BE2C (cell line): ENCODE measurements at regions not wholly inside any gene's neighbourhood (a gene's known extent, or its start where the extent isn't known, plus 50 kb on each side); places are given as distances from the start of the nearest gene placed in this dataset.

Experiments used
- DNase-seq: peaks from one replicate; pipeline ENCODE4 v3.0.0-alpha.2; 2020
- H3K27me3 ChIP-seq: fragments of 250-450 bp; sonication (Bioruptor Pico); 2 replicates; pipeline ENCODE4 v1.5.1; 2020; ENCODE audit warnings: mild to moderate bottlenecking
- H3K36me3 ChIP-seq: fragments of 250-450 bp; sonication (Bioruptor Pico); 2 replicates; pipeline ENCODE4 v1.5.1; 2020; ENCODE audit warnings: mild to moderate bottlenecking
- H3K4me1 ChIP-seq: fragments of 250-450 bp; sonication (Bioruptor Pico); 2 replicates; pipeline ENCODE4 v1.5.1; 2020
- H3K4me3 ChIP-seq: 2 replicates; pipeline ENCODE4 v1.5.1; 2011; ENCODE audit warnings: low read depth, low read length
- H3K9me3 ChIP-seq: fragments of 250-450 bp; sonication (Bioruptor Pico); 2 replicates; pipeline ENCODE4 v1.5.1; 2020
- CTCF ChIP-seq: IDR thresholded peaks from 2 replicates; pipeline ENCODE4 v1.5.1; 2012; ENCODE audit warnings: mild to moderate bottlenecking, low read depth, low read length

GRCh38 chr2:171238946-171239345 lies 78.3 kb upstream of the TLK1 start:
- no peak for TF ChIP-seq CTCF
- Histone ChIP-seq H3K27me3 (no peaks in the 10 kb centered on the region), H3K4me3 (no peak overlapping the region), H3K9me3 (no peaks in the 10 kb centered on the region), H3K36me3 (no peaks in the 10 kb centered on the region), H3K4me1 (no peaks in the 10 kb centered on the region)
- no peak for DNase-seq

GRCh38 chr2:171237751-171238505 lies 77.2 kb upstream of the TLK1 start:
- Histone ChIP-seq H3K27me3 (no peaks in the 10 kb centered on the region), H3K9me3 (no peaks in the 10 kb centered on the region), H3K36me3 (no peaks in the 10 kb centered on the region), H3K4me3 (no peak overlapping the region), H3K4me1 (no peaks in the 10 kb centered on the region)
- no peak for DNase-seq
- TF ChIP-seq CTCF = no peak

- DNase-seq = no peak
- H3K9me3 ChIP-seq = no peaks in the 10 kb centered on the region
- H3K36me3 ChIP-seq = no peaks in the 10 kb centered on the region
- no peak for TF ChIP-seq CTCF
- H3K4me1 ChIP-seq = no peaks in the 10 kb centered on the region
- no peaks in the 10 kb centered on the region for H3K27me3 ChIP-seq
- H3K4me3 ChIP-seq = no peak overlapping the region
Measured at GRCh38 chr2:171235262-171235881, 74.7 kb upstream of the TLK1 start.

GRCh38 chr2:171230176-171230575 lies 69.5 kb upstream of the TLK1 start:
- DNase-seq = no peak
- Histone ChIP-seq H3K27me3 (no peaks in the 10 kb centered on the region), H3K9me3 (no peaks in the 10 kb centered on the region), H3K4me3 (no peak overlapping the region), H3K36me3 (no peaks in the 10 kb centered on the region), H3K4me1 (no peaks in the 10 kb centered on the region)
- TF ChIP-seq CTCF = no peak

GRCh38 chr2:171228826-171229225 lies 68.1 kb upstream of the TLK1 start:
- no peaks in the 10 kb centered on the region for H3K27me3 ChIP-seq
- no peak for DNase-seq

More at GRCh38 chr2:171228826-171229225, 68.1 kb upstream of the TLK1 start:
- no peak overlapping the region for H3K4me3 ChIP-seq
- no peaks in the 10 kb centered on the region for H3K9me3 ChIP-seq
- TF ChIP-seq CTCF = no peak
- H3K4me1 ChIP-seq = no peaks in the 10 kb centered on the region
- no peaks in the 10 kb centered on the region for H3K36me3 ChIP-seq
